Fibroblast of lung (primary cell): ENCODE measurements at regions not wholly inside any gene's neighbourhood (a gene's known extent, or its start where the extent isn't known, plus 50 kb on each side); places are given as distances from the start of the nearest gene placed in this dataset.

Experiments used
- DNase-seq, 2 donors: peaks; one replicate each; pipeline versions ENCODE4 v3.0.0 to v3.0.0-alpha.2; 2010; ENCODE audit warnings: low read depth in 2 of 2
- H2AFZ ChIP-seq: 2 replicates; pipeline ENCODE4 v1.5.1; 2012; ENCODE audit warnings: low read length, control low read depth, inconsistent platforms
- H3K27ac ChIP-seq: 2 replicates; pipeline ENCODE4 v1.5.1; 2011; ENCODE audit warnings: low read length, control low read depth; ENCODE audit not compliant: insufficient read depth
- H3K27me3 ChIP-seq: 2 replicates; pipeline ENCODE4 v1.5.1; 2011; ENCODE audit warnings: mild to moderate bottlenecking, low read length; ENCODE audit not compliant: control insufficient read depth, insufficient read depth
- H3K36me3 ChIP-seq: 2 replicates; pipeline ENCODE4 v1.5.1; 2011; ENCODE audit warnings: low read length; ENCODE audit not compliant: control insufficient read depth, insufficient read depth
- H3K4me1 ChIP-seq: 2 replicates; pipeline ENCODE4 v1.5.1; 2011; ENCODE audit warnings: low read length; ENCODE audit not compliant: control insufficient read depth, insufficient read depth; ENCODE audit errors: extremely low read depth
- H3K4me2 ChIP-seq: 2 replicates; pipeline ENCODE4 v1.5.1; 2011; ENCODE audit warnings: low read length, control low read depth; ENCODE audit not compliant: insufficient read depth; ENCODE audit errors: extremely low read depth
- H3K4me3 ChIP-seq, 4 experiments: fragments of 200-600 bp in 1 of 4; sonication (generic) in 1 of 4; replicated peaks in 1 of 4; 2 replicates each; pipeline ENCODE4 v1.5.1; 2011 to 2016; ENCODE audit warnings: low read length in 4 of 4, low read depth in 3 of 4, mild to moderate bottlenecking in 3 of 4, control low read depth in 2 of 4, inconsistent platforms in 1 of 4, mixed read lengths in 1 of 4; ENCODE audit not compliant: insufficient read depth in 1 of 4; ENCODE audit errors: control extremely low read depth in 1 of 4
- H3K79me2 ChIP-seq: 2 replicates; pipeline ENCODE4 v1.5.1; 2012; ENCODE audit warnings: mild to moderate bottlenecking, low read length, inconsistent platforms; ENCODE audit not compliant: control insufficient read depth, insufficient read depth
- H3K9ac ChIP-seq: 2 replicates; pipeline ENCODE4 v1.5.1; 2011; ENCODE audit warnings: mild to moderate bottlenecking, low read length, control low read depth; ENCODE audit not compliant: insufficient read depth
- H3K9me3 ChIP-seq: 2 replicates; pipeline ENCODE4 v1.5.1; 2012; ENCODE audit warnings: low read depth, low read length; ENCODE audit not compliant: control insufficient read depth, insufficient read depth
- H4K20me1 ChIP-seq: 2 replicates; pipeline ENCODE4 v1.5.1; 2011; ENCODE audit warnings: low read length; ENCODE audit not compliant: control insufficient read depth, insufficient read depth; ENCODE audit errors: extremely low read depth
- CTCF ChIP-seq, 2 donors: IDR thresholded peaks in 1 of 2; conservative IDR thresholded peaks in 1 of 2; 1 replicate in 1 of 2; 2 replicates in 1 of 2; pipeline ENCODE4 v1.5.1; 2011 to 2012; ENCODE audit warnings: low read length in 2 of 2, control low read depth in 1 of 2, inconsistent platforms in 1 of 2, low read depth in 1 of 2, mild to moderate bottlenecking in 1 of 2
- EZH2 ChIP-seq: IDR thresholded peaks from 2 replicates; pipeline ENCODE4 v1.5.1; 2012; ENCODE audit warnings: low read length, control low read depth, mild to moderate bottlenecking; ENCODE audit errors: missing control alignments

- Histone ChIP-seq H3K4me2 (no peak overlapping the region), H2AFZ (no peak overlapping the region), H4K20me1 (no peaks in the 10 kb centered on the region), H3K9ac (no peak overlapping the region), H3K79me2 (no peaks in the 10 kb centered on the region), H3K27ac (no peak overlapping the region), H3K4me1 (no peaks in the 10 kb centered on the region), H3K27me3 (no peaks in the 10 kb centered on the region), H3K9me3 (no peaks in the 10 kb centered on the region), H3K4me3 (no peak overlapping the region), H3K36me3 (no peaks in the 10 kb centered on the region)
- TF ChIP-seq CTCF (conservative IDR thresholded peaks at IDR 0.05 in 1 of 2, IDR thresholded peaks at IDR 0.05 in 1 of 2; ENCODE audit: low read depth in 1 of 2, low read length in 2 of 2) (no peak), EZH2 (no peak)
- DNase-seq, result no peak
Measured at GRCh38 chr11:96470521-96470920, 80.7 kb downstream of the JRKL start.

GRCh38 chr11:96472085-96472484 is 82.3 kb downstream of the JRKL start:
- H4K20me1 ChIP-seq, result no peaks in the 10 kb centered on the region
- TF ChIP-seq EZH2 (no peak), CTCF (conservative IDR thresholded peaks at IDR 0.05 in 1 of 2, IDR thresholded peaks at IDR 0.05 in 1 of 2; ENCODE audit: low read depth in 1 of 2, low read length in 2 of 2) (no peak)
- H3K9me3 ChIP-seq, result no peaks in the 10 kb centered on the region
- H2AFZ ChIP-seq, result no peak overlapping the region
- H3K4me2 ChIP-seq, result no peak overlapping the region
- H3K36me3 ChIP-seq, result no peaks in the 10 kb centered on the region
- H3K27ac ChIP-seq, result no peak overlapping the region
- H3K27me3 ChIP-seq, result no peaks in the 10 kb centered on the region
- H3K9ac ChIP-seq, result no peak overlapping the region
- no peak overlapping the region for H3K4me3 ChIP-seq
- H3K79me2 ChIP-seq, result no peaks in the 10 kb centered on the region
- H3K4me1 ChIP-seq, result no peaks in the 10 kb centered on the region
- no peak for DNase-seq

GRCh38 chr11:96474263-96474662 is 84.5 kb downstream of the JRKL start:
- Histone ChIP-seq H3K27ac (no peak overlapping the region), H3K36me3 (no peaks in the 10 kb centered on the region), H2AFZ (no peak overlapping the region), H3K4me2 (no peak overlapping the region), H3K79me2 (no peaks in the 10 kb centered on the region), H3K4me1 (no peaks in the 10 kb centered on the region), H3K9ac (no peak overlapping the region), H3K9me3 (no peaks in the 10 kb centered on the region), H3K4me3 (no peak overlapping the region), H3K27me3 (no peaks in the 10 kb centered on the region), H4K20me1 (no peaks in the 10 kb centered on the region)
- TF ChIP-seq EZH2 (no peak), CTCF (conservative IDR thresholded peaks at IDR 0.05 in 1 of 2, IDR thresholded peaks at IDR 0.05 in 1 of 2; ENCODE audit: low read depth in 1 of 2, low read length in 2 of 2) (no peak)
- no peak for DNase-seq
